ENCODE measurements at regions not wholly inside any gene's neighbourhood (a gene's known extent, or its start where the extent isn't known, plus 50 kb on each side); places are given as distances from the start of the nearest gene placed in this dataset.

- Histone ChIP-seq H3K36me3 (ENCODE audit: control insufficient read depth in 2 of 2, insufficient read depth in 1 of 2, low read length in 2 of 2) (no peaks in the 10 kb centered on the region), H3K4me1 (ENCODE audit: control insufficient read depth, insufficient read depth, low read length) (no peaks in the 10 kb centered on the region), H3K4me3 (ENCODE audit: low read depth, low read length) (peak overlapping the region; percentile 41), H3K27ac (ENCODE audit: extremely low read depth, low read depth, low read length) (no peak overlapping the region), H3K9me3 (ENCODE audit: control insufficient read depth, insufficient read depth, low read depth, low read length) (no peaks in the 10 kb centered on the region)
- POLR2A ChIA-PET: interaction anchor here (0.6 kb wide), 1 partner anchor 353 kb away, joined by 3 read pairs; no protein-coding TSS in a partner anchor
- no peak for TF ChIP-seq ZNF510 (tag by site-specific recombination; IDR thresholded peaks at IDR 0.05; ENCODE audit: insufficient replicate concordance)
- no peak for TF ChIP-seq ZNF280D (tag by site-specific recombination; IDR thresholded peaks at IDR 0.05)
- no peak for TF ChIP-seq ZNF184 (tag by site-specific recombination; IDR thresholded peaks at IDR 0.05)
- TF ChIP-seq ZNF157 (tag by site-specific recombination; IDR thresholded peaks at IDR 0.05): no peak
- no peak for TF ChIP-seq ZBTB11 (tag by site-specific recombination; conservative IDR thresholded peaks at IDR 0.05; ENCODE audit: low read depth)
- no peak for TF ChIP-seq ZNF416 (tag by site-specific recombination; IDR thresholded peaks at IDR 0.05)
- TF ChIP-seq RBAK (tag by site-specific recombination; IDR thresholded peaks at IDR 0.05): no peak
- TF ChIP-seq ZNF280C (tag by site-specific recombination; IDR thresholded peaks at IDR 0.05): no peak
- TF ChIP-seq ZNF146 (tag by site-specific recombination; IDR thresholded peaks at IDR 0.05): no peak
- TF ChIP-seq ZNF560 (tag by site-specific recombination; IDR thresholded peaks at IDR 0.05; ENCODE audit: borderline replicate concordance): no peak
- TF ChIP-seq ZNF558 (tag by site-specific recombination; IDR thresholded peaks at IDR 0.05): no peak
- TF ChIP-seq ZSCAN23 (tag by site-specific recombination; IDR thresholded peaks at IDR 0.05): no peak
- TF ChIP-seq ZNF830 (tag by site-specific recombination; IDR thresholded peaks at IDR 0.05; ENCODE audit: low read depth): no peak
- no peak for TF ChIP-seq EGR2 (tag by site-specific recombination; IDR thresholded peaks at IDR 0.05; ENCODE audit: low read depth)
- TF ChIP-seq BCL11A (tag by site-specific recombination; IDR thresholded peaks at IDR 0.05; ENCODE audit: low read depth): no peak
- TF ChIP-seq ZNF521 (tag by site-specific recombination; IDR thresholded peaks at IDR 0.05): no peak
- CTCF ChIA-PET: interaction anchor here (1.0 kb wide), 1 partner anchor 12 kb away, joined by 3 read pairs; no protein-coding TSS in a partner anchor
Observed at GRCh38 chr19:20423381-20424197, 142.0 kb downstream of the ZNF737 start.

Measured in HEK293 (cell line).